ENCODE measurements at regions not wholly inside any gene's neighbourhood (a gene's known extent, or its start where the extent isn't known, plus 50 kb on each side); places are given as distances from the start of the nearest gene placed in this dataset.

GRCh38 chr2:180516232-180516631 lies 464.2 kb upstream of the UBE2E3 start:
- no peak for TF ChIP-seq CTCF (IDR thresholded peaks at IDR 0.05)
- no peak for TF ChIP-seq POLR2A (IDR thresholded peaks at IDR 0.05)
